GM19240 (cell line): ENCODE measurements at regions not wholly inside any gene's neighbourhood (a gene's known extent, or its start where the extent isn't known, plus 50 kb on each side); places are given as distances from the start of the nearest gene placed in this dataset.
"Not testable (repeated sequence)": the region's sequence is repeated elsewhere in the genome, so short reads cannot be mapped to it uniquely, and the experiment has no call there.

Experiments
- DNase-seq: peaks from one replicate; pipeline ENCODE4 v3.0.0; 2011; ENCODE audit warnings: low spot score; ENCODE audit not compliant: insufficient read length

DNA sequence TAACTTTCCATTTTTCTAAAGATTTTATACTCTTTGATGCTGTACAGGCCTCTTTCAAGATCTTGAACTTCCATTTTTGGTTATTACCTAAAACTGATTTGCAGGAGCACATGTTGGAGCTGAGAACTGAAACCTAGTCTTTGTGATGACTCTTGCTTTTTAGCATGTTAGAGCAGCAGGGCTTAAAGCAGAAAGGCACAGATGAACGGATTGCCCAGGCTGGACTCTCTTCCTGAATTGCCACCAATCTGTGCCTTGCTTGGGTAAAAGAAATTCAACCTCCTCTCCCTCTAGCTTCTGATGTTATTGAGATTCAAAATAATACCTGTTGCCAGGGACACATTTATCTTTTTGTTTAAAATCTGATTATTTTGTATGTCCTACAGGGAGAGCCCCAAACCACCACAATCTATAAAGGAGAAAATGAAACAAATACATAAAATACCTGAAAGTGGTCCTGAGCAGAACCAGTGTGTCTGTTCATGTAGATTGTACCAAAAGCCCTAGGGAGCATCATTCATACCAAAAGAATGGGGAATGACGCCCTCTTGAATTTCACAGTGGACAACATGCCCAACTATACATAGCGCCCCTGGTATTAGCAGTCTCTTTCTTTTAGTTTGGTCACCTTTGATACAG is 277.0 kb upstream of the MAP2 start:
- no peak for DNase-seq

DNA sequence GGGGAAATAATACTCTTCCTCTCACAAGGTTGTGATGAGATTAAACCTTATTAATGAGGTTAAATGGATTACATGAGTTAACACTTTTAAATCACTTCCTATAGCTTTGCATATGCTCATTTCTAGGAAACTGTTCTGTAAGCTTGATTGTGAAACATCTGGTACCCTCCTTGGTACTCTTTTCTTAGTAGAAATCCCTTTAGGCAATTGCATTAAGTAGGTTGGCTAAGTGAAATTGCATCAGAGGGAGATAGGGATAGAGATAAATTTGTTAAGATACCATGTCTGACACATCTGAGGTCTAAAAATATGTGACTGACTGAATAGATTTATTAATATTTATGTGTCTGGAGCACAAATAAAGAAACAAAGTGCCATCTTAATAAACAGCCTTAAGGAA is 275.9 kb upstream of the MAP2 start:
- DNase-seq = no peak

DNA sequence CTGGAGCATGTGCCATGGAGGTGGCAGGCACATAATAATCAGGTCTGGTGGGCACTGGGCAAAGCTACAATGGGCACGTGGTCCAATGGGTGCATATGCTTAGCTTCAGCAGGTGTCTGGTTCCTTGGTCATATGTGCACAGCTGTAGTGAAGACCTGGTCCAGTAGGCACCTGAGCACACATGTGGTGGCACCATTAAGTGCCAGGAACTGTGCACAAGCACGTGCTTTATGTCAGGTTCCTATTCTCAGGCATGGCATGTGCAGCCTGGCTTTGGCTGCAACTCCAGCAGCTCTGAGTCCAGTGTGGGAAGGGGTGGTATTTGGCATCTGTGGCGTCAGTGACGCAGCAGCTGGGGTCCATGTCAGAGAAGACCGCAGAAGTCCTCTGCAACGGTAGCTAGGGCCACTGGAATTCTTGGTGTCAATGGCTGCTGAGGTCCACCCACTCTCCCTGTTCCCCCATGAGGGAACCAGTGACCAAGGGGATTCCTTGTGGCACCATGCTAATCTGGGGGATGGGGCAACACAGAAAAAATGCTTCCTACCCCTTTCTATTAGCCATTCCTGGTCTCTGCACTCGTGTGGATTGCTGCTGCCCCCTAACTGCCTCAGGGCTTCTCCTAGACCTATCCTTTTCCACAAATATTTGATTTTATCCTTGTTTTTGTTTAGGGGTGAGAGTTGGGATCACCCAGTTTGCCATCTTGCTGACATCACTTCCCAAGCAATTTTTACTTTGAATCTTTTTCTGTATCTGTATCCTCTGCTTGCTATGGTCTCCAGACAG is 262.9 kb upstream of the MAP2 start:
- no peak for DNase-seq

DNA sequence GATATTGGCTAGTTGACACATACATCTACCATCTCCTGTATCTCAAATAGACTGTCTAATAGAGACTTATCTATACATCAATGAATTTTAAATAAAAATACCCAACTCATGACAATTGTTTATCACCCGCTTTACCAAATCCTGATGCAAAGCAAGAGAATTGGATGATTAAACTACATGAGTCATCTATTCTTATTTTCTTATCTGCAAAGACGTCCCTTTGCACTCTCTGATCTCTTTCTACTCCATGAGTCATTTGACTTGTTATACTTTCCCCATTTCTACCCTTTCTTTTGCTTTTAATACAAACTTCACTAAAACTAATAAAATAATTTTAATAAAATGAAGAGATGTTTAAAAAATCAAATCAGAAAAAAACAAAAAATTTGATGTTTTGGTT is 261.7 kb upstream of the MAP2 start:
- DNase-seq = no peak

DNA sequence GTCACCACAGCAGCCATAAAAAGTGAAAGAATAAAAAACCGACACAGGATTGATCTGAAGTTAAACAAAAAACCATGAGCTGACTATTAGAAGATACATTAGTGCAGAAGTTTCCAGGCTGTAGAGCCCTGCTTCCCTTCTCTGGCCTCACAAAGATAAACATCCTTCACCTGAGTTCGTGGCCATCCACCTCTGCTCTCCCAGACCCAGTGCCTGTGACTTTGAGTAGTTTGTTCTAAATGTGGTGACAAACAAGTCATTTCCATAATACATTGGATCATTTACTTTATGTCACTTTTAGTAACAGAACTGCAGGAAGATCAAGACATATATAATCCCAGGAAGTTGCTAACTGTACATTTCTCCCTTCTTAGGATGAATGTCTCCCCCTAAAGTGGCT is 241.9 kb upstream of the MAP2 start:
- DNase-seq = no peak

DNA sequence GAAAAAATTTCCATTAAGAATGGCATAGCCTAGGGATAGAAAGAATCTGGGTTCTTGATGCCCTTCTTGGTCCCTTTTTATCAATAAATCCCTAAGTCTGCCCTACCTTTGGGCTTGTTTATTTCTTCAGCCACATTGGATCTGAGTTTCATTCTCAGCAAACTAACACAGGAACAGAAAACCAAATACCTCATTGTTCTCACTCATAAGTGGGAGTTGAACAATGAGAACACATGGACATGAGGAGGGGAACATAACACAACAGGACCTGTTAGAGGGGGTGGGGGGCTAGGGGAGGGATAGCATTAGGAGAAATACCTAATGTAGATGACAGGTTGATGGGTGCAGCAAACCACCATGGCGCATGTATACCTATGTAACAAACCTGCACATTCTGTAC is 237.0 kb upstream of the MAP2 start:
- DNase-seq = not testable (repeated sequence)

DNA sequence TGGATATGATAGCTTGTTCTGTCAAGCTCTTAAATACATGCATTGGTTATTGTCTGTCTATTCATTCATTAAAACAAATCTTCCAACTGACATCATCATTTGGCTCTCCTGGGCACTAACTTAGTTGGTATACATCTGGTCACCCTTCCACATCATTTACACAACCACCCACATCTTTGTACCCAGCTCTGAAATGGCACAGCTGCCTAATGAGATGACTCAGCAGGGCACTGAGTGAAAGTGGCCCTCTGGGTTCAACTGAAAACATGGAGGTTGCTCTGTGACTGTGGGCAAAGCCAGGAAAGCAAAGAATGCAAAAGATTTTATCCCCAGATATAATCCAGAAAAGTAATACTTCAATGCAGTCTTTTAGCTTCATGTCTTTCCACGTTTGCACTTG is 234.0 kb upstream of the MAP2 start:
- no peak for DNase-seq

DNA sequence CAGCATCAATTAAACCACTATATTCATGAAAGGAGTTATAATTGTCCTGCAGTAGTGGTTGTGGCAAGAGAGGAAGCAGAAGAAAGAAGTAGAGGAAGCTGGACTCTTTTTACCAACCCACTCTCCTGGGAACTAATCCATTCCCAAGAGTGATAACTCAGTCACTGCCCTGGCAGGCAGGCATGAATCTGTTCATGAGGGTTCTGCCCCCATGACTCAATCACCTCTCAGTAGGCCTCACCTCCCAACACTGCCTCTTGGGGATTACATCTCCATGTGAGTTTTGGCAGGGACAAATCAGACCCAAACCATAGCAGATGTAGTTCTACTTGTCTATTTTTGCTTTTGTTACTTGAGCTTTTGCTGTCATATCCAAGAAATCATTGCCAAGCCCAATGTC is 232.7 kb upstream of the MAP2 start:
- no peak for DNase-seq

DNA sequence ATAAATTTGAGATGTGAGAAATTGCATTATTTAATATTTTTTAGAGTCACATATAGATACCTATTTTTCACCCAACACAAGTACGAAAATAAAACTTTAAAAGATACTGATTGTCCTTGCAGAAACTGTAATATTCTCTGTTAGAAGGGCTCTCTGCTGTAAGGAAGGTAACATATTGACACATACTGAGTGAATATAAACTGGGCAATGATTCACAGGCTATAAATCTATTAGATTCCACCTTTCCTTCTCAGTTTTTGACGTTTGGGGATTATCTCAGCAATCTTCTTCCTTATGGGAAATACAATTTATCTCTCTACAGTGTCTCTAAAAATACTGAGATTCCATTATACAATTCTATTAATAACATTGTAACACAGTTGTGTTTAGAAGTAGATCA is 229.1 kb upstream of the MAP2 start:
- DNase-seq = no peak

DNA sequence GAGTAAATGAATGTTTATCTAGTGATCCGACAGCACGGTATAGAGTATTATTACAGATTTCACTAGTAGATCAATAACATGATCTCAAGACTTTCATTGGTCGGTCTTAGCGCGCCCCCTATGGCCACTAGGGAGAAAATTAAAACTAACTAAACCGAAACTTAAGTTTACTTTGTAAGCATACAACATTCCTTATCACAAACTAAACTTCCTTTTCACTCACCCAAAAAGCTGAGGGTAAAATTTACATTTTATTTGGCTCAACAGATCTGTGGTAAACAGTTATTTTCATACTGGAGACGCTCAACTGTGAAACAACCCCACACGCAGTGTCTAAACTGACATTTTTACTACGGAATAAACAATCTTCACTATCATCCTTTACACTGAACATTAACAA is 215.6 kb upstream of the MAP2 start:
- no peak for DNase-seq

DNA sequence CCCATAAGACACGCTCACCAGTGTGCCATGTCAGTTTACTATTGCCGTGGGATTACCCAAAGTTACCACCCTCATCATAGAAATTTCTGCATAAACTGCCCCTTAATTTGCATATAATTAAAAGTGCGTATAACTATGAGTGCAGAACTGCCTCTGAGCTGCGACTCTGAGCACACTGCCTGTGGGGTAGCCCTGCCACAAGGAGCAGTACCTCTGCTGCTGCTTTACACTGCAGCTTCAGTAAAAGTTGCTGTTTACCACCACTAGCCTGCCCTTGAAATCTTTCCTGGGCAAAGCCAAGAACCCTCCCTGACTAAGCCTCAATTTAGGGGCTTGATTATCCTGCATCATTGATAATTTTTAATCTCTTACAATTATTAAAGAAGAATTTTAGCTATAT is 213.9 kb upstream of the MAP2 start:
- no peak for DNase-seq

DNA sequence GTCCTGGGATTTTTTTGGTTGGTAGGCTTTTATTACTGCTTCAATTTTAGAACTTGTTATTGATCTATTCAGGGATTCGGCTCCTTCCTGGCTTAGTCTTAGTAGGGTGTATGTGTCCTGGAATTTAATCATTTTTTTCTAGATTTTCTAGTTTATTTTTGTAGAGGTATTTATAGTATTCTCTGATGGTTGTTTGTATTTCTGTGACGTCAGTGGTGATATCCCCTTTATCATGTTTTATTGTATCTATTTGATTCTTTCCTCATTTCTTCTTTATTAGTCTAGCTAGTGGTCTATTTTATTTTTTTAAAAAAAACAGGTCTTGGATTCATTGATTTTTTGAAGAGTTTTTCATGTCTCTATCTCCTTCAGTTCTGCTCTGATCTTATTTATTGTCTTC is 193.3 kb upstream of the MAP2 start:
- DNase-seq = no peak

DNA sequence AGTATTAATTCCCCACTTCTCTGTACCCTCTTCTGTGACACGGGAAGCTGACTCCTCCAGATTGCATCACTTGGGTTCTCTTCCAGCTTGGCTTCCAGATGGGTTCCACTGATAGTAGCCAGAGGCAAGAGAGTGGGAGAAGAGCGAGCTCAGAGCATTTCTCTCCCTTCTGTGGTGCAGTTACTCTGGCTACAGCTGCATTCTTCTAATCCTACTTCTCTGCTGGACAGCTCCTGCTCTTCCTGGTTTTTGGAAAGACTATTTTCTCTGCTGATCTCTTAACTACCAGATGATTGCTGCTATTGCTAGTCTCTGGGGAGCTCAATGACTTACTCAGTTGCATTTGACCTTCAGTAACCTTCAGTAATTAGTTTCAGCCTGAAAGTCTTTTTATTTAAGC is 187.5 kb upstream of the MAP2 start:
- DNase-seq = no peak

DNA sequence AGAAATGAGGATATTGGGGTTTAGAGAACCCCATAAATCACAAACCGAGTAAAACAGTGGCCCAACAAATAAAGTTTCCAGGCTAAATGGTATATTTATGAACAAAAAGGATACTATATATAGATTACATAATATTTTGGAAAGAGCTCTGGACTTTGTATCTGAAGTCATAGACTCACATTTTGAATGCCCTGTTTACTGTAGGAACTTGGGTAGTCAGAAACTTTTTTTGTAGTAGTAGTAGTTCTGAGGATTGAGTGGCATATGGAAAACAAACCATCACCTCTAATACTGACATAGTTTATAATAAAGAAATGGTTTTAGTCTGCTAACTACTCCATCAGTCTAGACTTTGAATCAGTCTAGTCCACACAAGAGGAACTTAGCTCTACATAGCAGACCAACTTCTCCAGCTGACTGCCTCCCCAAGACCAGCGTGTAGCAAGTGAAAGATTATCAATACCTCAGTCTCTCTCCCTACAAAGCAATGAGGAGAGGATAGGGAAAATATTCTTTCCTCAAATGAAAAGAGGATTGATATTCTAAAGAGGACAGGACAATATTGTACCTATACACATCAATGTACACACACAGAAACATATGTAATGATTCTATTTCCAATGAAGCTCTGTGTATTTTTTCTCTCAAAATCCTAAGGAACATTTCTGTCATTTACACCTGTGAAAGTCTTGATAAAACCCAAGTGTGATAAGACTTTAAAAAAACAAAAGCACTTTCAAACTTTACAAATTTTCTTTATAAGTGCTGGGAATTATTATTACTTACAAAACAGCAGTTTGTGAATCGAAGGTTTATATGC is 184.9 kb upstream of the MAP2 start:
- no peak for DNase-seq

DNA sequence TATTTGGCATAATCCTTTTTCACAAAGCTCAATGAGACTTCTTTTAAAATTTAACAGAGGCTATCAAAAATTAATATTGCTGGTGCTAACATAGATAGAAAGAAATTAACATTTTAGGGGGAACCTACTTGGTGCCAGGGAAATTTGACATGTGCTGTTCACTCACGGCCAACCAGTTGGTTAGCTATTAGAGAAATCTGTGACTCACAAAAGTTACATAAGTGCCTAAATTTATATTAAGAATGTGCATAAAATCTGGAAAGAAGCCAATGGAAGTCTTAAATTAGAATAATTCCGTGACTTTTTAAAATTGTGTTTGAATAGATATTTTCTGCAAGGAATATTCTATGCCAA is 184.3 kb upstream of the MAP2 start:
- no peak for DNase-seq

DNA sequence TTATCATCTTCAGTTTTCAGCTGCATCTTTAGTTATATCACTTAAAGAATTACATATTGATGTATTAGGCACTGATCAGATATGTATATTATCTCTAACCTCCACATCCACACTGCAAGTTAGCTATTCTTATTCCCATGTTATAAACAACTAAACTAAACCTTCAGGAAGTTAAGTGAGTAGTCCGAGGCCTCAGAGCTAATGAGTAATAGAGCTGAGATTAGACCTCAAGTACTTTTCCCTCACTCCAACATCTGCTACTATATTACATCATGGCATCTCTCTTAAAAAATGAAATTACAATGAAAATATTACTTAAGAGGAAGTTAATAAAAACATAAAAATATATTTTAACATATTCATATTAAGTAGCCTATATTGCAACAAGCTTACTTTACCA is 183.6 kb upstream of the MAP2 start:
- DNase-seq = no peak

DNA sequence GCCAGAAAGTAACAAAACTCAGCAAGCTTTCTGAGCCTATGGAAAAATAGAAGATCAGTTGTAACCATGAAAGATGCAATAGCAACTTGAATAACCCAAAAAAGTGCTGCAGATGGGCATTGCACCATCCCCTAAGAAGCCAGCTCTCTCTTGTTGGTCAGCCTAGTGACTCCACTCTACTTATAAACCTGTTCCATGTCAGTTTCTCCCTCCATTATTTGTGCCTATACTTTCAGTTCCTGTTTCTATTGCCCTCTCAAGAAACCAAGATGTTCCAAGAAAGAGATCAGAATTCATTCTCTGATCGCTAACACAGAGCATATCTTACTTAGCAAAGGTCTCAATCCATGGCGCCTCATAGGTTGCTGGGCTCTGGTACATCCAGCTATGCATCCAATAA is 170.3 kb upstream of the MAP2 start:
- no peak for DNase-seq

DNA sequence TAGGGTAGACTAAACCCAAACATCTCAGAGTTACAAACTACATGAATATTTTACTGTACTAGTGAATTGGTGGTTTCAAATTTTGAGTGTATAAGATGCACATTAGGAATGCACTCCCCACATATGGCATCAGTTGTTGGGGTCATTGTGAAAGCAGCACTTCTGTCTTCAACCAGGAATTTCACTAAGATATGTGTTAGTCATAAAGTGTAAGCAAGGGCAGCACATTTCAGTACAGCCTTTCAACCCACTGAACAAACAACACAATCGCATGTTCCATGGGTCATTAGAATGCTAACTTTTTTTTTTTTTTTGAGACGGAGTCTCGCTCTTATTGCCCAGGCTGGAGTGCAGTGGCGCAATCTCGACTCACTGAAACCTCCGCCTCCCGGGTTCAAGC is 164.1 kb upstream of the MAP2 start:
- DNase-seq = no peak

DNA sequence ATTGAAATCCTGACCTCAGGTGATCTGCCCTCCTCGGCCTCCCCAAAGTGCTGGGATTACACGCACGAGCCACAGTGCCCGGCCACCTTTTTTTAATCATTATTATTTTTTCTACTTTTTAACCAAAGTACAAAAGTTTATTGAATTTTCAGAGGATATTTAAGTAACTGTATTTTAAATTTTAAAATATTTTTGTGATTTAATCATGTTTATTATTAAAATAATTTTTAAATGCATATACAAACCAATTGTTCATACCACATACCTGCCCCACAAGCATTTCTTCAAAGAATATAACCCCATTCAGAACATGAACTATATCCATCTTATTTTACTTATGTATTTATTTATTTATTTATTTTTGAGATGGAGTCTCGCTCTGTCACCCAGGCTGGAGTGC is 163.6 kb upstream of the MAP2 start:
- DNase-seq = no peak

DNA sequence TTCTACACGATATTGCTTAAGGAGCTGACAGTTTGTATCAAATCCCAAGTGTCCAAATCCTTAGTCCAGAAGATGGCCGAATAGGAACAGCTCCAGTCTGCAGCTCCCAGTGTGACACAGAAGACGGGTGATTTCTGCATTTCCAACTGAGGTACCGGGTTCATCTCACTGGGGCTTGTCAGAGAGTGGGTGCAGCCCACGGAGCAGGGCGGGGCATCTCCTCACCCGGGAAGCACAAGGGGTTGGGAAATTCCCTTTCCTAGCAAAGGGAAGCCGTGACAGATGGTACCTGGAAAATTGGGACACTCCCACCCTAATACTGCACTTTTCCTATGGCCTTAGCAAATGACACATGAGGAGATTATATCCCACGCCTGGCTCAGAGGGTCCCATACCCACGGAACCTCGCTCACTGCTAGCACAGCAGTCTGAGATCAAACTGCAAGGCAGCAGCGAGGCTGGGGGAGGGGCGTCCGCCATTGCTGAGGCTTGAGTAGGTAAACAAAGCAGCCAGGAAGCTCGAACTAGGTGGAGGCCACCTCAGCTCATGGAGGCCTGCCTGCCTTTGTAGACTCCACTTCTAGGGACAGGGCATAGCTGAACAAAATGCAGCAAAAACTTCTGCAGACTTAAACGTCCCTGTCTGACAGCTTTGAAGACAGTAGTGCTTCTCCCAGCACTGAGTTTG is 162.3 kb upstream of the MAP2 start:
- DNase-seq = not testable (repeated sequence)

DNA sequence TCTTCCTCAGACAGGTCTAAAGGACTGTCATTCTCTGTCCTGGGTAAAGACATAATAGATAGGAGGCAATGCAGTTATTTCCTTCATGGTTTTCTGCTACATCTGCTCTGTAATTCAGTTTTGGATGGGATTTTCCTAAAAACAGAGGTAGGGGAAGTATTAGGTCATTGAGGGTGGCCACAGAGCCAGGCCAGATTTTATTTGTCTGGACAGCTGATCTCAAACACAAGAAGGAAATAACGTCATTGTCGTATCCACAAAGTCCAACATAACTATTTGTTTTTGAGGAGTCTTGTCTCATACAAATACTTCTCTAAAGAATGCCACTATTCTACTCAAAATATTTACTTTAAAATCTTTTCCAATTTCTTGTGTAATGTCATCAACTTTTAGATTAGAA is 154.8 kb upstream of the MAP2 start:
- no peak for DNase-seq

DNA sequence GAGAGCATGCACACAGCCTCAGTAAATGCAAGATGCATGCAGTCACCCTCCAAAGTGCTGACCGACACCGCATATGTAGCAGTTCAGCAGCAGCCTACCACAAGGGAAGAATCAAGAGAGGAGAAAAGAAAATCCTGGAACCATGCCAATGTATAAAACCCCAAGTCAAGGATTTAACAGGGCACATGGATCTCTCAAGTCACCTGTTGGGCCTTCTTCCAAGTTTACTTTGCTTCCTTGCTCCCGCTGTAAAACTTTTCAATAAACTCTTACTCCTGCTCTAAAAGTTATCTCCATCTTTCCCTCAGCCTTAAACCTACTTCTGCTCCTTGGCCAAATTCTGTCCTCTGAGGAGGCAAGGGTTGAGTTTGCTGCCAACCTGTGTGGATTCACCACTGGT is 147.8 kb upstream of the MAP2 start:
- no peak for DNase-seq
